Osteoblast (primary cell): ENCODE measurements at regions not wholly inside any gene's neighbourhood (a gene's known extent, or its start where the extent isn't known, plus 50 kb on each side); places are given as distances from the start of the nearest gene placed in this dataset.

Source experiments
- DNase-seq: peaks from one replicate; pipeline ENCODE4 v3.0.0; 2011; ENCODE audit warnings: low spot score, mixed read lengths; ENCODE audit not compliant: insufficient read length; ENCODE audit errors: missing footprints
- H2AFZ ChIP-seq: 2 replicates; pipeline ENCODE4 v1.6.0; 2011; ENCODE audit warnings: mild to moderate bottlenecking, low read length
- H3K27ac ChIP-seq: 2 replicates; pipeline ENCODE4 v1.5.1; 2011; ENCODE audit warnings: mild to moderate bottlenecking, low read depth, low read length, moderate library complexity
- H3K27me3 ChIP-seq: 2 replicates; pipeline ENCODE4 v1.6.0; 2012; ENCODE audit warnings: mild to moderate bottlenecking, control low read depth, inconsistent platforms, low read length, moderate library complexity; ENCODE audit not compliant: insufficient read depth
- H3K36me3 ChIP-seq: 2 replicates; pipeline ENCODE4 v1.5.1; 2011; ENCODE audit warnings: mild to moderate bottlenecking, low read length, control low read depth, moderate library complexity; ENCODE audit not compliant: insufficient read depth
- H3K4me1 ChIP-seq: 2 replicates; pipeline ENCODE4 v1.5.1; 2011; ENCODE audit warnings: mild to moderate bottlenecking, low read length, control low read depth, moderate library complexity; ENCODE audit not compliant: insufficient read depth
- H3K4me2 ChIP-seq: 2 replicates; pipeline ENCODE4 v1.6.0; 2011; ENCODE audit warnings: mild to moderate bottlenecking, low read length; ENCODE audit not compliant: insufficient read depth
- H3K4me3 ChIP-seq: fragments of 200-600 bp; sonication (generic); 3 replicates; pipeline ENCODE4 v1.5.1; 2012; ENCODE audit warnings: mild to moderate bottlenecking, low read length, inconsistent platforms; ENCODE audit not compliant: insufficient read depth
- H3K79me2 ChIP-seq: 2 replicates; pipeline ENCODE4 v1.6.0; 2012; ENCODE audit warnings: mild to moderate bottlenecking, low read length, control low read depth, inconsistent platforms; ENCODE audit not compliant: insufficient read depth
- H3K9me3 ChIP-seq: 2 replicates; pipeline ENCODE4 v1.5.1; 2011; ENCODE audit warnings: low read depth, low read length, control low read depth
- H4K20me1 ChIP-seq: 2 replicates; pipeline ENCODE4 v1.6.0; 2012; ENCODE audit warnings: mild to moderate bottlenecking, low read length, control low read depth; ENCODE audit not compliant: insufficient read depth
- TF ChIP-seq, protein P1 (sequence below): IDR thresholded peaks from 2 replicates; pipeline ENCODE4 v1.5.1; 2011; ENCODE audit warnings: mild to moderate bottlenecking, low read depth, low read length, moderate library complexity; ENCODE audit errors: extremely low read depth

DNA sequence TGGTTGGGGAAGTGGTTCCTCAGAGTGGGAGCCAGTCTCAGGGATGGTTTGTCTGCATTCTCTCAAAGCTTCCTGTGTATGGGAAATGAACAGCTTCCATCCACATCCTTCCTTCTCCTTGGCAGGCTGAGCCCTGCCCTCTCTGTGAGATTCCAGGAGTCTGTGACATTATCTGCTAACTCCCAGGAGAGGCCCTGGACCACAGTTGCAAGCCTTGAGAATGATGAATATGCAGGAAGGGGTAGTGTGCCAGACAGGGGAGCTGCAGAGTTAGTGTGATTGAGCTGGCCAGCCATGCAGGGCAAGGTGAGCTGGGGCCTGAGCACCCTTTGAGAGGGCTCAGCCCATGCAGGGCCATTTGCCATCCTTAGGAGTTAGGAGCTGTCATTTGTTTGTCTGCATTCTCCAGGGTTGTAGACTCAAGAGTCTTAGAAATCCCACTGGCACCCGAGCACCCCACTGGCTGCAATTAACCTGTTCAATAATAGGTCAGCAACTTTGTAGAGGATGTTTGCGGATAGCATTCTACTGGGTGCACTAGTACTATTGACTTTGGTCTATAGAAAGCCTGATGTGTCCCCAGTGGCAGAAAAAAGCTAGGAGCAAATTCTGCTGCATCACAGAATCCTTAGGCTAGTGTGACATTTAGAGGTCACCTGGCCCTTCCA is 299.0 kb upstream of the CADM1 start:
- no peaks in the 10 kb centered on the region for H3K36me3 ChIP-seq
- H4K20me1 ChIP-seq = no peaks in the 10 kb centered on the region
- no peaks in the 10 kb centered on the region for H3K27me3 ChIP-seq
- no peak overlapping the region for H3K4me3 ChIP-seq
- TF ChIP-seq, protein P1, sequence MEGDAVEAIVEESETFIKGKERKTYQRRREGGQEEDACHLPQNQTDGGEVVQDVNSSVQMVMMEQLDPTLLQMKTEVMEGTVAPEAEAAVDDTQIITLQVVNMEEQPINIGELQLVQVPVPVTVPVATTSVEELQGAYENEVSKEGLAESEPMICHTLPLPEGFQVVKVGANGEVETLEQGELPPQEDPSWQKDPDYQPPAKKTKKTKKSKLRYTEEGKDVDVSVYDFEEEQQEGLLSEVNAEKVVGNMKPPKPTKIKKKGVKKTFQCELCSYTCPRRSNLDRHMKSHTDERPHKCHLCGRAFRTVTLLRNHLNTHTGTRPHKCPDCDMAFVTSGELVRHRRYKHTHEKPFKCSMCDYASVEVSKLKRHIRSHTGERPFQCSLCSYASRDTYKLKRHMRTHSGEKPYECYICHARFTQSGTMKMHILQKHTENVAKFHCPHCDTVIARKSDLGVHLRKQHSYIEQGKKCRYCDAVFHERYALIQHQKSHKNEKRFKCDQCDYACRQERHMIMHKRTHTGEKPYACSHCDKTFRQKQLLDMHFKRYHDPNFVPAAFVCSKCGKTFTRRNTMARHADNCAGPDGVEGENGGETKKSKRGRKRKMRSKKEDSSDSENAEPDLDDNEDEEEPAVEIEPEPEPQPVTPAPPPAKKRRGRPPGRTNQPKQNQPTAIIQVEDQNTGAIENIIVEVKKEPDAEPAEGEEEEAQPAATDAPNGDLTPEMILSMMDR = no peak
- H3K27ac ChIP-seq = no peak overlapping the region
- no peaks in the 10 kb centered on the region for H3K79me2 ChIP-seq
- no peaks in the 10 kb centered on the region for H3K4me1 ChIP-seq
- no peak overlapping the region for H3K4me2 ChIP-seq
- no peak for DNase-seq
- no peak overlapping the region for H2AFZ ChIP-seq
- H3K9me3 ChIP-seq = no peaks in the 10 kb centered on the region

- TF ChIP-seq, protein P1 = no peak
- Histone ChIP-seq H3K27me3 (no peaks in the 10 kb centered on the region), H4K20me1 (no peaks in the 10 kb centered on the region), H3K4me3 (no peak overlapping the region), H2AFZ (no peak overlapping the region), H3K27ac (no peak overlapping the region), H3K36me3 (no peaks in the 10 kb centered on the region), H3K79me2 (no peaks in the 10 kb centered on the region), H3K4me2 (no peak overlapping the region), H3K4me1 (no peaks in the 10 kb centered on the region), H3K9me3 (no peaks in the 10 kb centered on the region)
- no peak for DNase-seq
Observed at GRCh38 chr11:115802641-115803040, 298.4 kb upstream of the CADM1 start.

- H3K9me3 ChIP-seq = no peaks in the 10 kb centered on the region
- H2AFZ ChIP-seq = no peak overlapping the region
- H4K20me1 ChIP-seq = no peaks in the 10 kb centered on the region
- H3K79me2 ChIP-seq = no peaks in the 10 kb centered on the region
- DNase-seq = no peak
- H3K4me3 ChIP-seq = no peak overlapping the region
- no peak overlapping the region for H3K4me2 ChIP-seq
- no peaks in the 10 kb centered on the region for H3K36me3 ChIP-seq
- H3K27me3 ChIP-seq = no peaks in the 10 kb centered on the region
- TF ChIP-seq, protein P1 = no peak
- no peaks in the 10 kb centered on the region for H3K4me1 ChIP-seq
- no peak overlapping the region for H3K27ac ChIP-seq
Observed at GRCh38 chr11:115792903-115793302, 288.7 kb upstream of the CADM1 start.

- H3K27me3 ChIP-seq = no peaks in the 10 kb centered on the region
- no peak overlapping the region for H3K4me3 ChIP-seq
- no peak overlapping the region for H2AFZ ChIP-seq
- no peak for DNase-seq
- H3K36me3 ChIP-seq = no peaks in the 10 kb centered on the region
- no peaks in the 10 kb centered on the region for H3K9me3 ChIP-seq
- H3K27ac ChIP-seq = no peak overlapping the region
- TF ChIP-seq, protein P1 = no peak
- H3K4me2 ChIP-seq = no peak overlapping the region
- no peaks in the 10 kb centered on the region for H4K20me1 ChIP-seq
- H3K4me1 ChIP-seq = no peaks in the 10 kb centered on the region
- no peaks in the 10 kb centered on the region for H3K79me2 ChIP-seq
Observed at GRCh38 chr11:115787302-115787701, 283.1 kb upstream of the CADM1 start.
